Uterus (tissue), 3 donors: ENCODE measurements at regions not wholly inside any gene's neighbourhood (a gene's known extent, or its start where the extent isn't known, plus 50 kb on each side); places are given as distances from the start of the nearest gene placed in this dataset.

Experiments
- DNase-seq, 2 donors: peaks; one replicate each; pipeline ENCODE4 v3.0.0-alpha.2; 2019 to 2020
- H3K27ac ChIP-seq, 2 donors: fragments of 200-600 bp; sonication (generic); 1 replicate in 1 of 2; 2 replicates in 1 of 2; pipeline ENCODE4 v1.5.1; 2016 to 2018
- H3K27me3 ChIP-seq, 2 donors: fragments of 200-600 bp; sonication (generic); one replicate each; pipeline ENCODE4 v1.5.1; 2018 to 2019; ENCODE audit warnings: control low read depth in 1 of 2
- H3K36me3 ChIP-seq, 2 donors: fragments of 200-600 bp; sonication (generic); one replicate each; pipeline ENCODE4 v1.5.1; 2019; ENCODE audit warnings: control low read depth in 1 of 2
- H3K4me1 ChIP-seq, 2 donors: fragments of 200-600 bp; sonication (generic); one replicate each; pipeline ENCODE4 v1.5.1; 2018 to 2019; ENCODE audit warnings: control low read depth in 1 of 2
- H3K4me3 ChIP-seq, 2 donors: fragments of 200-600 bp; sonication (generic); 1 replicate in 1 of 2; 2 replicates in 1 of 2; pipeline ENCODE4 v1.5.1; 2018 to 2019; ENCODE audit warnings: mild to moderate bottlenecking in 1 of 2
- H3K9me3 ChIP-seq, 2 donors: fragments of 200-600 bp; sonication (generic); one replicate each; pipeline ENCODE4 v1.5.1; 2019; ENCODE audit warnings: control low read depth in 1 of 2
- POLR2A ChIP-seq, 2 donors: fragments of 450-650 bp; IDR thresholded peaks; one replicate each; pipeline ENCODE4 v1.6.1; 2016; ENCODE audit warnings: antibody characterized with exemption in 2 of 2, mild to moderate bottlenecking in 1 of 2, moderate library complexity in 1 of 2
- intact Hi-C: fragments of 100-400 bp; cut with DNase I; formaldehyde crosslinking; loops from one replicate; pipeline ENCODE4 v1.15.1; 2023; ENCODE audit warnings: low total_unique reads
- TF ChIP-seq, protein P1 (sequence below), 4 experiments: fragments of 200-600 bp in 2 of 4; fragments of 450-650 bp in 2 of 4; sonication (generic) in 2 of 4; IDR thresholded peaks; one replicate each; pipeline ENCODE4 v1.5.1; 2016 to 2019; ENCODE audit warnings: antibody characterized with exemption in 4 of 4, mild to moderate bottlenecking in 2 of 4, moderate library complexity in 1 of 4
- donor health status: DM: yes; HTN: yes; CAD: no.

- DNase-seq: no peak
- Histone ChIP-seq H3K4me3 (no peak overlapping the region), H3K27ac (no peak overlapping the region), H3K27me3 (no peaks in the 10 kb centered on the region), H3K4me1 (peaks cover 0 to 12% of the 10 kb centered on the region in 2 donors), H3K9me3 (no peaks in the 10 kb centered on the region), H3K36me3 (no peaks in the 10 kb centered on the region)
- intact Hi-C loops: no loop called here
- TF ChIP-seq, protein P1, sequence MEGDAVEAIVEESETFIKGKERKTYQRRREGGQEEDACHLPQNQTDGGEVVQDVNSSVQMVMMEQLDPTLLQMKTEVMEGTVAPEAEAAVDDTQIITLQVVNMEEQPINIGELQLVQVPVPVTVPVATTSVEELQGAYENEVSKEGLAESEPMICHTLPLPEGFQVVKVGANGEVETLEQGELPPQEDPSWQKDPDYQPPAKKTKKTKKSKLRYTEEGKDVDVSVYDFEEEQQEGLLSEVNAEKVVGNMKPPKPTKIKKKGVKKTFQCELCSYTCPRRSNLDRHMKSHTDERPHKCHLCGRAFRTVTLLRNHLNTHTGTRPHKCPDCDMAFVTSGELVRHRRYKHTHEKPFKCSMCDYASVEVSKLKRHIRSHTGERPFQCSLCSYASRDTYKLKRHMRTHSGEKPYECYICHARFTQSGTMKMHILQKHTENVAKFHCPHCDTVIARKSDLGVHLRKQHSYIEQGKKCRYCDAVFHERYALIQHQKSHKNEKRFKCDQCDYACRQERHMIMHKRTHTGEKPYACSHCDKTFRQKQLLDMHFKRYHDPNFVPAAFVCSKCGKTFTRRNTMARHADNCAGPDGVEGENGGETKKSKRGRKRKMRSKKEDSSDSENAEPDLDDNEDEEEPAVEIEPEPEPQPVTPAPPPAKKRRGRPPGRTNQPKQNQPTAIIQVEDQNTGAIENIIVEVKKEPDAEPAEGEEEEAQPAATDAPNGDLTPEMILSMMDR (IDR thresholded peaks at IDR 0.05): no peak
- no peak for TF ChIP-seq POLR2A (IDR thresholded peaks at IDR 0.05)
Measured at GRCh38 chr3:30303770-30304169, 302.6 kb upstream of the TGFBR2 start.

DNA sequence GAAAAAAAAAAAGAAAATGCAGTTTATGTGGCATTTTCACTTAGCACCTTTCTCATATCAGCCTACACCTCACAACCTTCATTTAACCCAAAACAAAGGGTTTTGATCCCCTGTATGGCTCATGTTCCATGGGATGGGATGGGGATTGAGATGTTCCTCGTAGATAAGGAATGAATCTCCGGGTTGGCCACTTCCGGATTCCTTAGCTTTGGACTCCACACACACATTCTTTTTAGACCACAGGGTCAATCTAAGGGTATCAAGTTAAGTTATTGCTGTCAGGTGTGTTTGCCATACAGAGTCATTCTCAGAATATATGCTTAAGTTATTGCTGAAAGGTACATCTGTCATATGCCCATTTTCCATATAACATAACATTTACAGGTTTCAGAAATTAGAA is 301.4 kb upstream of the TGFBR2 start:
- Histone ChIP-seq H3K27me3 (no peaks in the 10 kb centered on the region), H3K27ac (no peak overlapping the region), H3K36me3 (no peaks in the 10 kb centered on the region), H3K9me3 (no peaks in the 10 kb centered on the region), H3K4me1 (peaks cover 0 to 12% of the 10 kb centered on the region in 2 donors), H3K4me3 (no peak overlapping the region)
- TF ChIP-seq, protein P1 (IDR thresholded peaks at IDR 0.05): no peak
- no peak for TF ChIP-seq POLR2A (IDR thresholded peaks at IDR 0.05)
- DNase-seq: no peak
- intact Hi-C loops: no loop called here

- no peak overlapping the region for H3K4me3 ChIP-seq
- H3K4me1 ChIP-seq: peaks cover 0 to 12% of the 10 kb centered on the region in 2 donors
- TF ChIP-seq POLR2A (IDR thresholded peaks at IDR 0.05): no peak
- TF ChIP-seq, protein P1 (IDR thresholded peaks at IDR 0.05): no peak
- DNase-seq: no peak
- H3K36me3 ChIP-seq: no peaks in the 10 kb centered on the region
- intact Hi-C loops: no loop called here
- H3K9me3 ChIP-seq: no peaks in the 10 kb centered on the region
- no peaks in the 10 kb centered on the region for H3K27me3 ChIP-seq
- peak overlapping the region; percentile 72 to 78 for H3K27ac ChIP-seq
Measured at GRCh38 chr3:30306896-30307295, 299.5 kb upstream of the TGFBR2 start.

DNA sequence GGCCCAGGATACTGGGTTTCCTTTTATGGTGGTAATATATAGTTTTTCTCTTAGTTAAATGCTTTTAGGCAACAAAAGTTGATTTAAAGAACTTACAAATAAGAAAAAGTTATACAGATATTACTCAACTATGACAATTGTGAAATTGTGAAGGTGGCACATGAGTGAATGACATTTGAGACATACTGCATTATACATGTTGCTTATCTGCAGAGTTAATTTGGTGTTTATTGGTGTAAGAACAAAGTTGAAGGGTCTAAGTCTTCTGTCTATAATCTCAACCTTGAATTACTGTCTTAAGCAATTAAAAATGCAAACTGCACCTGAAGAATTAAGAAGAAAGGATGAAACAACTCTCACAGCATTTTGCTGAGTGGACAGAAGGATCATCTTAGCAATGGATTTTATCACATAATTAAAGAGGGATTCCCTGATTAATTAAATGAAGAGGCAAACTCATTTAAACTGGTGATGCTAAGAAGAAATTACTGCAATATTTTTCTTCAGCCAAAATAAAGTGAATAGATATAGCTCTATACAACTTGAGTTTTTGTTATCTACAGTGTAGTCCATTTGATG is 298.9 kb upstream of the TGFBR2 start:
- DNase-seq: no peak
- H3K4me3 ChIP-seq: no peak overlapping the region
- no peaks in the 10 kb centered on the region for H3K9me3 ChIP-seq
- no peaks in the 10 kb centered on the region for H3K27me3 ChIP-seq
- intact Hi-C loops: no loop called here
- H3K36me3 ChIP-seq: no peaks in the 10 kb centered on the region
- peaks cover 0 to 12% of the 10 kb centered on the region in 2 donors for H3K4me1 ChIP-seq
- H3K27ac ChIP-seq: peak overlapping the region; percentile 72 to 78
- TF ChIP-seq, protein P1 (IDR thresholded peaks at IDR 0.05): no peak

DNA sequence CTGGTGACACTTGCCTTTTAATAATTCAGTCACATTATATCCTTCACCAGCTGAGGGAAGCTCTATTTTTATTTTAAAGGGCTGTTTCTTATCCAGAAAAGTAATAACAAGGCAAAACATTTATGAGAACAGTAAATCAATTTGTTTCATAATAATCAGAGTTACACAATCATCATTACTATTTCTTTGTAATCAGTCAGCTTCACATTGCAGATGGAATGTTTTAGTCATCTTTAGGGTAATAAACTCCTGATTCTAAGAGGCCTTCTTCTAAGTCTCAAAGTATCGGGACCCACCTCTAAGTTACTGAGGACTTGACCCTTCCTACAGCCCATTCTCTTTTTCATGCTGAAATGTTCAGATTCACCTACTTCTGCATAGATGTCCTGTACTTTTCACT is 298.3 kb upstream of the TGFBR2 start:
- no peak overlapping the region for H3K4me3 ChIP-seq
- H3K36me3 ChIP-seq: no peaks in the 10 kb centered on the region
- intact Hi-C loops: no loop called here
- H3K9me3 ChIP-seq: no peaks in the 10 kb centered on the region
- TF ChIP-seq, protein P1 (IDR thresholded peaks at IDR 0.05): no peak
- no peak for TF ChIP-seq POLR2A (IDR thresholded peaks at IDR 0.05)
- H3K4me1 ChIP-seq: peaks cover 0 to 12% of the 10 kb centered on the region in 2 donors
- peak overlapping the region; percentile 72 to 78 for H3K27ac ChIP-seq
- DNase-seq: no peak
- no peaks in the 10 kb centered on the region for H3K27me3 ChIP-seq
